H9 (cell line): ENCODE measurements at regions not wholly inside any gene's neighbourhood (a gene's known extent, or its start where the extent isn't known, plus 50 kb on each side); places are given as distances from the start of the nearest gene placed in this dataset.

Experiments used
- DNase-seq: peaks from one replicate; pipeline ENCODE4 v3.0.0-alpha.2; 2017
- H2AFZ ChIP-seq: one replicate; pipeline ENCODE4 v1.6.1; 2013; ENCODE audit warnings: mild to moderate bottlenecking, low read length, control low read depth, moderate library complexity
- H2AK5ac ChIP-seq: 2 replicates; pipeline ENCODE4 v1.6.1; 2013; ENCODE audit warnings: low read length, control low read depth, mixed read lengths; ENCODE audit not compliant: insufficient read length
- H2BK120ac ChIP-seq: one replicate; pipeline ENCODE4 v1.6.1; 2013; ENCODE audit warnings: low read depth, mild to moderate bottlenecking, low read length, control low read depth, inconsistent platforms; ENCODE audit not compliant: poor library complexity, severe bottlenecking
- H2BK12ac ChIP-seq: 2 replicates; pipeline ENCODE4 v1.6.1; 2013; ENCODE audit warnings: low read length, control low read depth, mixed read lengths, low read depth; ENCODE audit not compliant: insufficient read length
- H2BK15ac ChIP-seq: 2 replicates; pipeline ENCODE4 v1.6.1; 2013; ENCODE audit warnings: low read depth, low read length, control low read depth
- H2BK20ac ChIP-seq: one replicate; pipeline ENCODE4 v1.6.1; 2013; ENCODE audit warnings: low read depth, mild to moderate bottlenecking, low read length, control low read depth, inconsistent platforms; ENCODE audit not compliant: poor library complexity, severe bottlenecking
- H2BK5ac ChIP-seq: 2 replicates; pipeline ENCODE4 v1.6.1; 2013; ENCODE audit warnings: low read length, control low read depth, mixed read lengths; ENCODE audit not compliant: insufficient read length
- H3K14ac ChIP-seq: 2 replicates; pipeline ENCODE4 v1.6.1; 2013; ENCODE audit warnings: low read length, control low read depth; ENCODE audit not compliant: insufficient read depth
- H3K18ac ChIP-seq: 2 replicates; pipeline ENCODE4 v1.6.1; 2013; ENCODE audit warnings: low read depth, mild to moderate bottlenecking, mixed read lengths, low read length, control low read depth; ENCODE audit not compliant: insufficient read length
- H3K23ac ChIP-seq: 2 replicates; pipeline ENCODE4 v1.6.1; 2013; ENCODE audit warnings: low read length, control low read depth, mixed read lengths, low read depth; ENCODE audit not compliant: insufficient read length
- H3K23me2 ChIP-seq: 2 replicates; pipeline ENCODE4 v1.6.1; 2013; ENCODE audit warnings: low read depth, mild to moderate bottlenecking, mixed read lengths, low read length, control low read depth; ENCODE audit not compliant: insufficient read length, poor library complexity, severe bottlenecking
- H3K27ac ChIP-seq: 2 replicates; pipeline ENCODE4 v1.5.1; 2013; ENCODE audit warnings: low read length, control low read depth, mixed read lengths, low read depth; ENCODE audit not compliant: insufficient read length
- H3K27me3 ChIP-seq: 2 replicates; pipeline ENCODE4 v1.6.1; 2013; ENCODE audit warnings: low read length, control low read depth, inconsistent platforms; ENCODE audit not compliant: insufficient read depth
- H3K4ac ChIP-seq: 2 replicates; pipeline ENCODE4 v1.6.1; 2013; ENCODE audit warnings: low read depth, mild to moderate bottlenecking, control low read depth, inconsistent platforms, low read length, moderate library complexity
- H3K4me1 ChIP-seq: 2 replicates; pipeline ENCODE4 v1.6.1; 2013; ENCODE audit warnings: low read length, control low read depth, inconsistent platforms; ENCODE audit not compliant: insufficient read depth
- H3K4me2 ChIP-seq: 2 replicates; pipeline ENCODE4 v1.6.1; 2013; ENCODE audit warnings: low read length, control low read depth, mixed read lengths; ENCODE audit not compliant: insufficient read length, insufficient read depth
- H3K56ac ChIP-seq: 2 replicates; pipeline ENCODE4 v1.6.1; 2013; ENCODE audit warnings: low read depth, mild to moderate bottlenecking, mixed read lengths, low read length, control low read depth; ENCODE audit not compliant: insufficient read length
- H3K79me1 ChIP-seq: 2 replicates; pipeline ENCODE4 v1.6.1; 2013; ENCODE audit warnings: low read depth, mild to moderate bottlenecking, moderate library complexity, low read length, control low read depth, inconsistent platforms; ENCODE audit not compliant: insufficient read depth, poor library complexity, severe bottlenecking
- H3K79me2 ChIP-seq: 2 replicates; pipeline ENCODE4 v1.6.1; 2013; ENCODE audit warnings: low read length, control low read depth, inconsistent platforms; ENCODE audit not compliant: insufficient read depth
- H3K9ac ChIP-seq: 2 replicates; pipeline ENCODE4 v1.6.1; 2013; ENCODE audit warnings: low read length, control low read depth, mixed read lengths; ENCODE audit not compliant: insufficient read length; ENCODE audit errors: extremely low read depth
- H3K9me3 ChIP-seq: one replicate; pipeline ENCODE4 v1.6.1; 2013; ENCODE audit warnings: low read depth, low read length, inconsistent platforms; ENCODE audit not compliant: control insufficient read depth
- H3T11ph ChIP-seq: one replicate; pipeline ENCODE4 v1.6.1; 2013; ENCODE audit warnings: mild to moderate bottlenecking, low read length, control low read depth, inconsistent platforms
- H4K20me1 ChIP-seq: one replicate; pipeline ENCODE4 v1.6.1; 2013; ENCODE audit not compliant: control insufficient read depth, insufficient read length, insufficient read depth
- H4K5ac ChIP-seq: 2 replicates; pipeline ENCODE4 v1.6.1; 2013; ENCODE audit warnings: low read depth, mild to moderate bottlenecking, mixed read lengths, low read length, control low read depth; ENCODE audit not compliant: insufficient read length
- H4K8ac ChIP-seq: replicated peaks from 2 replicates; pipeline ENCODE4 v1.6.1; 2013; ENCODE audit warnings: low read length, control low read depth, mixed read lengths, low read depth; ENCODE audit not compliant: insufficient read length
- H4K91ac ChIP-seq: 2 replicates; pipeline ENCODE4 v1.6.1; 2013; ENCODE audit warnings: low read depth, mild to moderate bottlenecking, moderate library complexity, mixed read lengths, low read length, control low read depth; ENCODE audit not compliant: insufficient read length
- H3K27ac Mint-ChIP-seq, 3 experiments: 2 replicates in 2 of 3; 3 replicates in 1 of 3; pipeline ENCODE4 v1.8.0; 2020 to 2021; ENCODE audit warnings: mixed read lengths in 3 of 3, mild to moderate bottlenecking in 1 of 3, moderate library complexity in 1 of 3
- H3K27me3 Mint-ChIP-seq: 2 replicates; pipeline ENCODE4 v1.8.0; 2021; ENCODE audit warnings: low read depth, mild to moderate bottlenecking, moderate library complexity, mixed read lengths
- H3K36me3 Mint-ChIP-seq, 3 experiments: 2 replicates in 2 of 3; 3 replicates in 1 of 3; pipeline ENCODE4 v1.8.0; 2020 to 2021; ENCODE audit warnings: low read depth in 3 of 3, mixed read lengths in 3 of 3; ENCODE audit not compliant: insufficient read depth in 1 of 3
- H3K4me1 Mint-ChIP-seq, 2 experiments: 2 replicates each; pipeline ENCODE4 v1.8.0; 2020; ENCODE audit warnings: mixed read lengths in 2 of 2
- H3K4me3 Mint-ChIP-seq, 2 experiments: 2 replicates in 1 of 2; 3 replicates in 1 of 2; pipeline ENCODE4 v1.8.0; 2020 to 2021; ENCODE audit warnings: mild to moderate bottlenecking in 2 of 2, mixed read lengths in 2 of 2, moderate library complexity in 1 of 2
- H3K9me3 Mint-ChIP-seq, 2 experiments: 2 replicates in 1 of 2; 3 replicates in 1 of 2; pipeline ENCODE4 v1.8.0; 2020; ENCODE audit warnings: mild to moderate bottlenecking in 2 of 2, mixed read lengths in 2 of 2, moderate library complexity in 1 of 2
- WGBS: extraction: QIAGEN DNeasy Blood & Tissue Kit; methylation state at CpG from one replicate; pipeline ENCODE4 v1.1.7; 2013; ENCODE audit warnings: missing lambda C conversion rate, low lambda C conversion rate, mixed read lengths; ENCODE audit not compliant: insufficient read length; ENCODE audit errors: extremely low coverage; 5-methylcytosine and 5-hydroxymethylcytosine counted together
- TF ChIP-seq, protein P1 (sequence below): fragments of 200-600 bp; sonication (generic); conservative IDR thresholded peaks from 3 replicates; pipeline ENCODE4 v1.8.0; 2021; ENCODE audit warnings: antibody characterized with exemption, mild to moderate bottlenecking

DNA sequence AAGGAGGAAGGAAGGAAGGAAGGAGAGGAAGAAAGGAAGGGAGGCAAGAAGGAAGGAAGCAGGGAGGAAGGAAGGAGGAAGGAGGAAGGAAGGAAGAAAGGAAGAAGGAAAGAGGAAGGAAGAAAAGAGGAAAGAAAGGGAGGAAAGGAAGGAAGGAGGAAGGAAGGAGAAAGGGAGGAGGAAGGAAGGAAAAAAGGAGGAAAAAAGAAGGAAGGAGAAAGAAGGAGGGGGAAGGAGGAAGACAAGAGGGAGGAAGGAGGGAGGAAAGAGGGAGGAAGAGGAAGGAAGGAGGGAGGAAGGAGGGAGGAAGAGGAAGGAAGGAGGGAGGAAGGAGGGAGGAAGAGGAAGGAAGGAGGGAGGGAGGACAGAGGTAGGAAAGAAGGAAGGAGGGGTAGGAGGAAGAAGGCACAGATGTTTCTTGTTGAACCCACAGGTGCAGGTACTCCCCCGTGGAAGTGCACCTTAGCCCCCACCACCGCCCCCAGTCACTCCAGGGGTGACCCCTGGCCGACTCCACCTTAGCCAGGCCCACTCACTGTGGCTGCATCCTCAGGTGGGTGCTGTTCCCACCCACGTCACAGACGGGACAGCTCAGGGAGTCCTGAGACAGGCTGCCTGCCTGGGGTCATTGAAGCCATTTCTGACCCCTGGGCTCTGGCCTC is 57.9 kb upstream of the TTC34 start:
- H3K14ac ChIP-seq: no peak overlapping the region
- no peak overlapping the region for H2BK120ac ChIP-seq
- H4K8ac ChIP-seq: no peak overlapping the region
- Mint-ChIP-seq H3K36me3 (peaks cover 3 to 16% (median 12%) of the 10 kb centered on the region in 3 experiments; a peak in 6 of 7 replicates), H3K9me3 (peaks cover 14 to 75% of the 10 kb centered on the region in 2 experiments), H3K27ac (no peak overlapping the region), H3K4me3 (no peak overlapping the region), H3K27me3 (peaks cover 6% of the 10 kb centered on the region), H3K4me1 (no peaks in the 10 kb centered on the region)
- H4K5ac ChIP-seq: no peak overlapping the region
- TF ChIP-seq, protein P1, sequence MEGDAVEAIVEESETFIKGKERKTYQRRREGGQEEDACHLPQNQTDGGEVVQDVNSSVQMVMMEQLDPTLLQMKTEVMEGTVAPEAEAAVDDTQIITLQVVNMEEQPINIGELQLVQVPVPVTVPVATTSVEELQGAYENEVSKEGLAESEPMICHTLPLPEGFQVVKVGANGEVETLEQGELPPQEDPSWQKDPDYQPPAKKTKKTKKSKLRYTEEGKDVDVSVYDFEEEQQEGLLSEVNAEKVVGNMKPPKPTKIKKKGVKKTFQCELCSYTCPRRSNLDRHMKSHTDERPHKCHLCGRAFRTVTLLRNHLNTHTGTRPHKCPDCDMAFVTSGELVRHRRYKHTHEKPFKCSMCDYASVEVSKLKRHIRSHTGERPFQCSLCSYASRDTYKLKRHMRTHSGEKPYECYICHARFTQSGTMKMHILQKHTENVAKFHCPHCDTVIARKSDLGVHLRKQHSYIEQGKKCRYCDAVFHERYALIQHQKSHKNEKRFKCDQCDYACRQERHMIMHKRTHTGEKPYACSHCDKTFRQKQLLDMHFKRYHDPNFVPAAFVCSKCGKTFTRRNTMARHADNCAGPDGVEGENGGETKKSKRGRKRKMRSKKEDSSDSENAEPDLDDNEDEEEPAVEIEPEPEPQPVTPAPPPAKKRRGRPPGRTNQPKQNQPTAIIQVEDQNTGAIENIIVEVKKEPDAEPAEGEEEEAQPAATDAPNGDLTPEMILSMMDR: no peak
- no peak overlapping the region for H2BK12ac ChIP-seq
- no peaks in the 10 kb centered on the region for H4K20me1 ChIP-seq
- no peak overlapping the region for H2AK5ac ChIP-seq
- H3K4me2 ChIP-seq: no peak overlapping the region
- no peak overlapping the region for H3K27ac ChIP-seq
- H2BK15ac ChIP-seq: no peak overlapping the region
- no peak overlapping the region for H2BK20ac ChIP-seq
- no peak overlapping the region for H3K56ac ChIP-seq
- peaks cover 84% of the 10 kb centered on the region for H3K9me3 ChIP-seq
- no peak overlapping the region for H2BK5ac ChIP-seq
- no peaks in the 10 kb centered on the region for H3K79me2 ChIP-seq
- H3K27me3 ChIP-seq: no peaks in the 10 kb centered on the region
- H3K4me1 ChIP-seq: no peaks in the 10 kb centered on the region
- H3K4ac ChIP-seq: no peak overlapping the region
- no peak overlapping the region for H3K18ac ChIP-seq
- no peaks in the 10 kb centered on the region for H3K79me1 ChIP-seq
- H4K91ac ChIP-seq: no peak overlapping the region
- no peak overlapping the region for H2AFZ ChIP-seq
- no peak overlapping the region for H3K23ac ChIP-seq
- H3K9ac ChIP-seq: no peak overlapping the region
- no peak overlapping the region for H3T11ph ChIP-seq
- no peak for DNase-seq
- no CpG with 5 or more reads among the region's 5 CpGs for WGBS
- no peaks in the 10 kb centered on the region for H3K23me2 ChIP-seq
